ENCODE measurements at regions not wholly inside any gene's neighbourhood (a gene's known extent, or its start where the extent isn't known, plus 50 kb on each side); places are given as distances from the start of the nearest gene placed in this dataset.
"Not testable (repeated sequence)": the region's sequence is repeated elsewhere in the genome, so short reads cannot be mapped to it uniquely, and the experiment has no call there.

DNA sequence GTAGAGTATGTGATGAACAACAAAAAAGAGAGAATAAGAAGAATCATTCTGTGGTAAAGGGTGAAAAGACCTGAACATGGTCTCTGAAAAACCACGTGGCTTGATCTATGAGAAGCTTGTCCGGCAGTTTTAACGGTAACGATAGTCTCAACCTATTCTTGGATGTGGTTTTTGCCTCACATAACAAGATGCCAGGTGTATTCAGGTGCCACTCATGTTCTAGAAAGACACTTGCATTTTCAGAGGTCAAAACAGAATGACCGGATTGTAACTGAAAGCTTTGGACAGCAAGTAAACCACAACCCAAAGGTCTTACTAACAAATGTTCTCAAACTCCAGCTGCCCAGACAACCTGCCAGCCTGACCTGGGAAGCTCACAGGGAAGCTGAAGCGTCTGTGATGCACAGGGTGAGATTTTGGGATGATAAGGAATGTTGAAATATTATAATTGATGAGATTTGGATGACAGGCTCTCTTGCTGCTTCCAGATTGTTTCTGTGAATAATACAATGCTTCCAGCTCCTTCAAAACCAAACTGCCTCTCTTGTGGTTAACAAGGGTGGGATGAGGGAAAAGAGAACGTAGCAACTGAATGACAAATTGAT lies 137.4 kb upstream of the GRB10 start:
- WGBS, 2 experiments (ENCODE audit: insufficient coverage in 2 of 2) = 88 to 89% methylated on average over 5 to 6 of the region's 7 CpGs
- no peaks in the 10 kb centered on the region for H3K9me3 ChIP-seq (ENCODE audit: control insufficient read depth, low read length)
- H3K4me3 ChIP-seq (ENCODE audit: extremely low read depth, insufficient read depth, low read length, poor library complexity, severe bottlenecking) = no peak overlapping the region
- no peaks in the 10 kb centered on the region for H3K4me1 ChIP-seq (ENCODE audit: control insufficient read depth, insufficient read depth, low read length, poor library complexity, severe bottlenecking)
- H3K36me3 ChIP-seq (ENCODE audit: control insufficient read depth, insufficient read depth, low read length) = no peaks in the 10 kb centered on the region
- no peak overlapping the region for H3K27ac ChIP-seq (ENCODE audit: low read depth, low read length, severe bottlenecking)

DNA sequence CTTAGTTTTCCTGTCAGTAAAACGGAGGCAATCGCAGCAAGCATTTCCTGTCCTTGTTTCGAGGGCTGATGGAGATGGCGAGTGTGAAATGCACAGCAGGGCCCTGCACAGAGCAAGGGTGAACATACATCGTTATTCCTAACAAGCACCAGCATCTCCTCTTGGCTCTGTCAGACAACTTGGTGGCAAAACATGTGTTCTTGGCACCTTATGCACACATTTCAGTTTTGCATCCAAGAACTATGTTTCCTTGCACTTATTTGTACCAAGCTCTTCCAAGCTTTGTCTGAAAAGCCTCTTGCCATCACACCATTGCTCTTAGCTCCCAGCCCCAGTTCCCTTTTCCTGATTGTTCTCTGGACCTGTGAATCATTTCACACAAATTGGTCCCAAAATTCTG lies 132.9 kb upstream of the GRB10 start:
- no peaks in the 10 kb centered on the region for H3K36me3 ChIP-seq (ENCODE audit: control insufficient read depth, insufficient read depth, low read length)

DNA sequence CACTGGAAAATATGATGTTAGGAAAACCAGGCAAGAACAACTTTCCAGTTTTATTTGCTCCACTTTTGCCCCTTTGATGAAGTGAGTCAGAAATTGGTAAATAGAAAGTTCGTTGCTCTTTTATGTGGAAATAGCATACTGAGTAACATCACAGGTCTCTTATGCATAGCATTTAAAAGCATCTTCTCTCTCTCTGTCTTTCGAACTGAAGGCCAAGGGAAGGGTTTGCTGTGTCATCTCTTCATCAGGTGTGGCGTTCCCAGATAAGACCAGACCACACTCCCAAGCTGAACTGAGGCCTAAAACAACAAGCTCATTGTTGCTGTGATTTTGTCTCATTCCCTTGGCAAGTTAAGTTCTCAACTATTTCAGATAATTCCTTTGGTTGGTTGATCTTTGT lies 131.8 kb upstream of the GRB10 start:
- no peaks in the 10 kb centered on the region for H3K9me3 ChIP-seq (ENCODE audit: control insufficient read depth, low read length)
- no peaks in the 10 kb centered on the region for H3K36me3 ChIP-seq (ENCODE audit: control insufficient read depth, insufficient read depth, low read length)
- H3K4me3 ChIP-seq (ENCODE audit: extremely low read depth, insufficient read depth, low read length, poor library complexity, severe bottlenecking) = no peak overlapping the region
- H3K27ac ChIP-seq (ENCODE audit: low read depth, low read length, severe bottlenecking) = no peak overlapping the region
- H3K4me1 ChIP-seq (ENCODE audit: control insufficient read depth, insufficient read depth, low read length, poor library complexity, severe bottlenecking) = no peaks in the 10 kb centered on the region
- 76% methylated on average over 2 of the region's 3 CpGs; no CpG with 5 or more reads in 1 of the 2 experiments for WGBS, 2 experiments (ENCODE audit: insufficient coverage in 2 of 2)

More for the DNA sequence above, 132.9 kb upstream of the GRB10 start:
- H3K27ac ChIP-seq (ENCODE audit: low read depth, low read length, severe bottlenecking) = no peak overlapping the region
- no peak overlapping the region for H3K4me3 ChIP-seq (ENCODE audit: extremely low read depth, insufficient read depth, low read length, poor library complexity, severe bottlenecking)
- H3K4me1 ChIP-seq (ENCODE audit: control insufficient read depth, insufficient read depth, low read length, poor library complexity, severe bottlenecking) = no peaks in the 10 kb centered on the region
- 79 to 95% methylated on average over 5 of the region's 5 CpGs for WGBS, 2 experiments (ENCODE audit: insufficient coverage in 2 of 2)
- no peaks in the 10 kb centered on the region for H3K9me3 ChIP-seq (ENCODE audit: control insufficient read depth, low read length)

DNA sequence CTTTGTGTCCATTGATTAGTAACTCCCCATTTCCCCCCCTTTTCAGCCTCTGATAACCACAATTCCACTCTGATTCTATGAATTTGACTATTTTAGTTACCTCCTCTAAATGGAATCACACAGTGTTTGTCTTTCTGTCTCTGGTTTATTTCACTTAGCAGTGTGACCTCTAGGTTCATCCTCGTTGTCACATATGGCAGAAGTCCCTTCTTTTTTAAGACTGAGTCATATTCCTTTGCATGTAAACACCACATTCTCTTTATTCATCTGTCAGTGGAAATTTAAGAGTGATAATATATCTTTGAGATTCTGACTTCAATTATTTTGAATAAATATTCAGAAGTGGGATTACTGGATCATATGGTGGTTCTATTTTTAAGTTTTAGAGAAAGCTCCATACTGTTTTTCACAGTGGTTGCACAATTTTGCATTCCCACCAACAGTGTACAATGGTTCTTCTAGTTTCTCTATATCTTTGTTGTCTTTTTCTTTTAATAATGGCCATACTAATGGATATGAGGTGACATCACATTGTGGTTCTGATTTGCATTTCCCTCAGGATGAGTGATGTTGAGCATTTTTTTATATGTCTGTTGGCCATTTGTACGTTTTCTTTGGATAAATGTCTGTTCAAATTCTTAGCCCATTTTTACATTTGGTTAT lies 126.1 kb upstream of the GRB10 start:
- no peak overlapping the region for H3K4me3 ChIP-seq (ENCODE audit: extremely low read depth, insufficient read depth, low read length, poor library complexity, severe bottlenecking)
- peaks cover 6% of the 10 kb centered on the region for H3K9me3 ChIP-seq (ENCODE audit: control insufficient read depth, low read length)
- no peaks in the 10 kb centered on the region for H3K4me1 ChIP-seq (ENCODE audit: control insufficient read depth, insufficient read depth, low read length, poor library complexity, severe bottlenecking)
- WGBS, 2 experiments (ENCODE audit: insufficient coverage in 2 of 2) = 60 to 100% methylated on average over 1 of the region's 2 CpGs
- no peaks in the 10 kb centered on the region for H3K36me3 ChIP-seq (ENCODE audit: control insufficient read depth, insufficient read depth, low read length)
- no peak overlapping the region for H3K27ac ChIP-seq (ENCODE audit: low read depth, low read length, severe bottlenecking)

DNA sequence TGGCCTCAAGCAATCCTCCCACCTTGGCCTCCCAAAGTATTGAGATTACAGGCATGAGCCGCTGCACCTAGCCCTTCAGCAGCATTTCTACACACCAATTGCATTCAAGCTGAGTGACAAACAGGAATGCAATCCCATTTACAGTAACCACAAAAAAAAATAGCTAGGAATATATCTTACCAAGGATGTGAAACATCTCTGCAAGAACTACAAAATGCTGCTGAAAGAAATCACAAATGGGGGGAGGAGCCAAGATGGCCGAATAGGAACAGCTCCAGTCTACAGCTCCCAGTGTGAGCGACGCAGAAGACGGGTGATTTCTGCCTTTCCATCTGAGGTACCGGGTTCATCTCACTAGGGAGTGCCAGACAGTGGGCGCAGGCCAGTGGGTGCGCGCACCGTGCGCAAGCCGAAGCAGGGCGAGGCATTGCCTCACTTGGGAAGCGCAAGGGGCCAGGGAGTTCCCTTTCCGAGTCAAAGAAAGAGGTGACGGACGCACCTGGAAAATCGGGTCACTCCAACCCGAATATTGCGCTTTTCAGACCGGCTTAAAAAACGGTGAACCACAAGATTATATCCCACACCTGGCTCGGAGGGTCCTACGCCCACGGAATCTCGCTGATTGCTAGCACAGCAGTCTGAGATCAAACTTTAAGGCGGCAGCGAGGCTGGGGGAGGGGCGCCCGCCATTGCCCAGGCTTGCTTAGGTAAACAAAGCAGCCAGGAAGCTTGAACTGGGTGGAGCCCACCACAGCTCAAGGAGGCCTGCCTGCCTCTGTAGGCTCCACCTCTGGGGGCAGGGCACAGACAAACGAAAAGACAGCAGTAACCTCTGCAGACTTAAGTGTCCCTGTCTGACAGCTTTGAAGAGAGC lies 116.1 kb upstream of the GRB10 start:
- not testable (repeated sequence) for H3K4me1 ChIP-seq (ENCODE audit: control insufficient read depth, insufficient read depth, low read length, poor library complexity, severe bottlenecking); H3K36me3 ChIP-seq (ENCODE audit: control insufficient read depth, insufficient read depth, low read length); H3K27ac ChIP-seq (ENCODE audit: low read depth, low read length, severe bottlenecking); H3K9me3 ChIP-seq (ENCODE audit: control insufficient read depth, low read length); H3K4me3 ChIP-seq (ENCODE audit: extremely low read depth, insufficient read depth, low read length, poor library complexity, severe bottlenecking)
- WGBS, 2 experiments (ENCODE audit: insufficient coverage in 2 of 2) = 88 to 94% methylated on average over 11 to 13 of the region's 31 CpGs

DNA sequence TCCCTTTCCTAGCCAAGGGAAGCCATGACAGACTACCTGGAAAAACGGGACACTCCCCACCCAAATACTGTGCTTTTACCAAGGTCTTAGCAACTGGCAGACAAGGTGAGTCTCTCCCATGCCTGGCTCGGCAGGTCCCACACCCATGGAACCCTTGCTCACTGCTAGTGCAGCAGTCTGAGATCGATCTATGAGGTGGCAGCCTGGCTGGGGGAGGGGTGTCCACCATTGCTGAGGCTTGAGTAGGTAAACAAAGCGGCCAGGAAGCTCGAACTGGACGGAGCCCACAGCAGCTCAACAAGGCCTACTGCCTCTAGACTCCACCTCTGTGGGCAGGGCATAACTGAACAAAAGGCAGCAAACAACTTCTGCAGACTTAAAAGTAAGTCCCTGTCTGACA lies 104.4 kb upstream of the GRB10 start:
- H3K27ac ChIP-seq (ENCODE audit: low read depth, low read length, severe bottlenecking); H3K4me3 ChIP-seq (ENCODE audit: extremely low read depth, insufficient read depth, low read length, poor library complexity, severe bottlenecking); H3K9me3 ChIP-seq (ENCODE audit: control insufficient read depth, low read length); H3K4me1 ChIP-seq (ENCODE audit: control insufficient read depth, insufficient read depth, low read length, poor library complexity, severe bottlenecking); H3K36me3 ChIP-seq (ENCODE audit: control insufficient read depth, insufficient read depth, low read length): not testable (repeated sequence)
- 60 to 93% methylated on average over 1 to 6 of the region's 6 CpGs for WGBS, 2 experiments (ENCODE audit: insufficient coverage in 2 of 2)

DNA sequence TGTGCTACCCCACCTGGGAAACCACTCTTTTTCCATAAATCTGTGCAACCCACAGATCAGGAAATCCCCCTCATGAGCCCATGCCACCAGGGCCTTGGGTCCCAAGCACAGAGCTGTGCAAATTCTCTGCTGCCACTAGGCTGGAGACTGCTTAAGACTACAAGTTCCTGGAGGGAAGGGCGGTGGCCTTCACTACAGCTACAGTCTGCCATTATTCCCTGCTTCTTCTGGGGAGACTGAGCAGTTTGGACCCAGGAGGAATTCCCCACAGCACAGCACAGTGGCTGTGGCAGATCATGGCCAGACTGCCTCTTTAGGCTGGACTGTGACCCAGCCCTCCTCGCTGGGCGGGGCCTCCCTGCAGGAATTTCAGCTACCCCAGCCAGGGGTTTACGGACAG lies 89.7 kb upstream of the GRB10 start:
- Histone ChIP-seq H3K4me1 (ENCODE audit: control insufficient read depth, insufficient read depth, low read length, poor library complexity, severe bottlenecking) (peaks cover 15% of the 10 kb centered on the region), H3K36me3 (ENCODE audit: control insufficient read depth, insufficient read depth, low read length) (no peaks in the 10 kb centered on the region), H3K9me3 (ENCODE audit: control insufficient read depth, low read length) (no peaks in the 10 kb centered on the region), H3K4me3 (ENCODE audit: extremely low read depth, insufficient read depth, low read length, poor library complexity, severe bottlenecking) (no peak overlapping the region), H3K27ac (ENCODE audit: low read depth, low read length, severe bottlenecking) (no peak overlapping the region)
- 78 to 90% methylated on average over 3 of the region's 4 CpGs for WGBS, 2 experiments (ENCODE audit: insufficient coverage in 2 of 2)

DNA sequence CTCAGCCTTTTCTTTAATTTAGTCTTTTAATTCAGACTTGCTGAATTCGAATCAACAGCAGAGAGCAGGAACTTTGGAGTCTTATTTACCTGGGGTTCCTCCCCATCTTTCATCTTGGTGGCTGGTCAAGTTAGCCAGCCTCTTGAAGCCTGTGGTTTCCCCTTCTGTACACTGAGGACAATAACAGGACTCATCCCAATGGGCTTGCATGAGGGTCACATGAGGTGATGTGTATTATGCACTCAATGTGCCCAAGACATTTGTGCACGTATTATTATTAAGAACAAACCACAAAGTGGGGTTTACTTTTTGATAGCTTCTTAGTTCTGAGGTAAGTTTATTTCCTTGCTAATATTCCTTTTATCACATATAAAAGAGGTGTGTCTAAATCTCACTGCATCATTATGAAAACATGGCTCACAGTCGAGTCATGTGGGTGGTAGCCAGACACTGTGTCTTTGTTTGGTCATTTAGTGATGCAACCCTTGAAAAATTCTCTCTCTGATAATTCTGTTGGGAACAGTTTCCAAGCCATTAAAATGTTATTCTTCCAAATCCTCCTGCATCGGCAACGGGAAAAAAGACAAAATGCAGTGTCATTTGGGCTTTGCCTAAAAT lies 86.5 kb upstream of the GRB10 start:
- 79 to 93% methylated on average over 2 to 3 of the region's 5 CpGs for WGBS, 2 experiments (ENCODE audit: insufficient coverage in 2 of 2)
- Histone ChIP-seq H3K27ac (ENCODE audit: low read depth, low read length, severe bottlenecking) (peak overlapping the region; percentile 73), H3K9me3 (ENCODE audit: control insufficient read depth, low read length) (no peaks in the 10 kb centered on the region), H3K4me1 (ENCODE audit: control insufficient read depth, insufficient read depth, low read length, poor library complexity, severe bottlenecking) (peaks cover 15% of the 10 kb centered on the region), H3K4me3 (ENCODE audit: extremely low read depth, insufficient read depth, low read length, poor library complexity, severe bottlenecking) (no peak overlapping the region), H3K36me3 (ENCODE audit: control insufficient read depth, insufficient read depth, low read length) (no peaks in the 10 kb centered on the region)

DNA sequence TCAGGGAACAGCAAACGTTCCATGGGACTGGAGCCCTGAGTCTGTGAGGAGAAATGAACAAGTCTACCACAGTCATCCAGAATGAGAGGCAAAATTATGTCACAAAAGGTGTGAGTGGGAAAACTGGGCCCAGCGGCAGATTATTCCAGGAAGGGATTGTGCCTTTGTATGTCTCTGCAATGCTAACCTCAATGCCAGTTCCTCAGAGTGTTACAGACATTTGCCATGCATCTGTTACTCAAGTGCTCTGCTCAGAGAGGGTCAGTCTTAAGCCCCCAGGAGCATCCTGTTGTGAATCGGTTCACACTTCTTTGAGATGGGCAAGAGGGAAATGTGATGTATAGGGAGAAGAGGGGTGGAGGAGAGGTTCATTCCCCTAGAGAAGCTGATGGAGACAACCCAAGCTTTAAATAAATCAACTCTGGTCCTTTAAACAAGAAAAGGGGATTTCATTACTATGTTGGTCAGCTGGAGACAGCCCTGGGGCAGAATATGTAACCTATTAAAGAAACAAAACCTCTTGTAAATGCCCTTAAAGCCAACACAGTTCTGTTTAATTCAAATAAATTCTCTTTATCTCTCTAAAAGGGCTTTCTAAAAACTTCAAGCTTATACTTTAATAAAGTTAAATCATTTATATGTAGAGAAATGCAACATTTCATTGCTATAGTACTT lies 85.9 kb upstream of the GRB10 start:
- Histone ChIP-seq H3K9me3 (ENCODE audit: control insufficient read depth, low read length) (no peaks in the 10 kb centered on the region), H3K4me3 (ENCODE audit: extremely low read depth, insufficient read depth, low read length, poor library complexity, severe bottlenecking) (no peak overlapping the region), H3K4me1 (ENCODE audit: control insufficient read depth, insufficient read depth, low read length, poor library complexity, severe bottlenecking) (peaks cover 15% of the 10 kb centered on the region), H3K36me3 (ENCODE audit: control insufficient read depth, insufficient read depth, low read length) (no peaks in the 10 kb centered on the region), H3K27ac (ENCODE audit: low read depth, low read length, severe bottlenecking) (no peak overlapping the region)
- WGBS, 2 experiments (ENCODE audit: insufficient coverage in 2 of 2) = 80% methylated on average over 3 of the region's 3 CpGs

DNA sequence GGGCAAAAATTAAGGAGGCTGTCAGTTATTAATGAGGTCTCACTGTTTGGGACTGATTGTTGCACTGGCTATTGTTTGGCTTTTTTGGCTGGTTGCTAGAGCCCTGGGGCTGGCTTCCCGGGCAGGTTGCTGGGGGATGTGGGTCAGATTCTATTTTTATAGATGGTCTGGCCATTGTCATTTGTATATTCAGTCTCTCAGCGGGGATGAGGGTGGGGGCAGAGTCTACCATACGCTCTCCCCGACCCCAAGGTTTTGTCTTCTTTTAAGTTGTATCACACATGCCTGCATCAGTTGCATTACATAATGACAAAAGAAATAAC lies 84.3 kb upstream of the GRB10 start:
- Histone ChIP-seq H3K4me3 (ENCODE audit: extremely low read depth, insufficient read depth, low read length, poor library complexity, severe bottlenecking) (no peak overlapping the region), H3K4me1 (ENCODE audit: control insufficient read depth, insufficient read depth, low read length, poor library complexity, severe bottlenecking) (peaks cover 10% of the 10 kb centered on the region), H3K36me3 (ENCODE audit: control insufficient read depth, insufficient read depth, low read length) (no peaks in the 10 kb centered on the region), H3K27ac (ENCODE audit: low read depth, low read length, severe bottlenecking) (no peak overlapping the region), H3K9me3 (ENCODE audit: control insufficient read depth, low read length) (no peaks in the 10 kb centered on the region)
- WGBS, 2 experiments (ENCODE audit: insufficient coverage in 2 of 2) = 57 to 88% methylated on average over 1 to 3 of the region's 4 CpGs
